HG03280 (cell line): ENCODE measurements at regions not wholly inside any gene's neighbourhood (a gene's known extent, or its start where the extent isn't known, plus 50 kb on each side); places are given as distances from the start of the nearest gene placed in this dataset.
A peak's percentile ranks its signal among the peaks of the same experiment; 100 is the strongest.

Source experiments
- ATAC-seq: cut with Tn5 transposase; IDR thresholded peaks from one replicate; pipeline ENCODE4 v1.9.1; 2021; ENCODE audit warnings: mild to moderate bottlenecking, moderate library complexity; ENCODE audit not compliant: unreplicated experiment

DNA sequence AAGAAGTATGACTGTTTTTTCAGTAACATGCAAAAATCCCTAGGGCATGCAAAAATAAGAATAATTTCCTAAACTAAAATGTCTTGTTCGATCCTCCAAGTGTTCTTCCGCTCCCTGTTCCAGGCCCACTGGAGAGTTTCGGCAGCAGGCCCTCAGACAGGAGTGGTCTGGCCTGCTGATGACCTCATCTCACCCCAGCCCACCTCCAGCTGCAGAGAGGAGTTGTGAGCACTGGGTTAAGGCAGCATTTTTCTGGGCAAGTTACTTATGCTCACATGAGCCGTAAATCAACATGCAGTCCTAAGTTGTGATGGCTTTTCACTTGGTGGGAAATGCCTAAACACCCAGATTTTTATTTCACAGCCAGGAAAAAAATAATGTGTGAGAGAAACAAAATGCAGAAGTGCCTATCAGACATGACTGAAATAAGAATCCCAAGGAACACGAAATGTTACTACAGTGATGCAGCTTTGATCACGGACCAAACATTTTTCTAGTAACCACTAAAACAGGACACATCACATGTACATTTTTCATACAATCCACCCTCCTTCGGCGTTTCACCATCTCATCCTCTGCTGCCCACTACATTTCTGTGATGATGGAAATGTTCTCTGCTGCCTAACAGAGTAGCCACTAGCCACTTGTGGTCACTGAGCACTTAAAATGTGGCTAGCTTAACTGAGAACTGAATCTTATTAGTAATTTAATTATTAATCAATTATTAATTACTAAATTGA is 153.3 kb upstream of the TBL1X start:
- no peak for ATAC-seq

DNA sequence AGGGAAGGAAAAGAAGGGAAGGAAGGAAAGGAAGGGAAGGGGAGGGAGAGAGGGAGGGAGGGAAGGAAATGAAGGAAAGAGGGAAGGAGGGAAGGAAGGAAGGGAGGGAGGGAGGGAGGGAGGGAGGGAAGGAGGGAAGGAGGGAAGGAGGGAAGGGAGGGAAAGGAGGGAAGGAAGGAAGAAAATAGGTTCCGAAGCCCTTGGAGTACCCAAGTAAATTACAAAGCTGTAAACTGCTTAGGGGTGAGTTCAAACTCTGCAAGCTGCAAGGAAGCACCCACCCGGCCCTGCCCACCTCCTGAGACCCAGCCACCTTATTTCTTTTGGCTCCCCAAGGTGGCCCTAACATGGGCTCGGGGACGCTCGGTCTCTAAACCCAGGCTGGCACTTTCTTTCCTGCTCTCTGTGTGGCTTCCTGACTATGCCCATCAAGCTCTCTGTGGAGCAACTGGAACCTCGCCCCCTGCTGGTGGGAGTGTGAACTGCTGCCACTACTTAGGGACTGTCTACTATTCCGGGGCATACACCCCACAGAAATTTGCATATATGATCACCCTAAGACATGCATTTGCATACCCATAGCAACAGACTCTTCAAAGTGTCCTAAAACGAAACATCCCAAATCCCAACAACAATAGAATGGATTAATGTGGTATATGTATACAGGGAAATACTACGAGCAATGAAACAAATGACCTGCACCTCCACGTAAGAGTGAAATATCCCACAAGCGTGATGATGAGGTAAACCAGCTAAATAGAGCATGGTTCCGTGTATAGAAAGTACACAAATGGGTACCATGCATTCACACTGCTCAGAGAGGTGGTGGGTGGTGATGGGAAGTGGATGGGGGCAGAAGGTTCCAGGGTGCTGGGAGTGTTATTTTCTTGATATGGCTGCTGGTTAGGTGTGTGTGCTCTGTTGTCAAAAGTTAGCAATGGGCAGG is 151.7 kb upstream of the TBL1X start:
- peak; percentile 72 for ATAC-seq

DNA sequence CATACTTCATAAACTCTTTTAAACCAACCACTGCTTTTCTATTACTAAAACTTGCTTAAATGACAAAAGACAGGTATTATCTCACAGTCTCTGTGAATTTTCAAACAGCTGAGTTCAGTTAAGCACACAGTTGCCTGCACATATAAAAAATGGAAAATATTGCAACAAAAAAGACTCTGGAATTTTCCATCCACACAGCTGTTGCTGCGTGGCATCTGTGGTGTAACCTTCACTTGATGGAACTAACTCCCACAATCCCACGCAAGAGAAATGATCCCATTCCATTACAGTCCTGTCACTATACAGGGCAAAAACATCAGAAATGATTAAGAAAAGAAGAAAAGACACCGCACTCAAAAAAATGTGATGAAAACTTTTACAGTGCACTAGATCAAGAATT is 149.8 kb upstream of the TBL1X start:
- ATAC-seq, result no peak

DNA sequence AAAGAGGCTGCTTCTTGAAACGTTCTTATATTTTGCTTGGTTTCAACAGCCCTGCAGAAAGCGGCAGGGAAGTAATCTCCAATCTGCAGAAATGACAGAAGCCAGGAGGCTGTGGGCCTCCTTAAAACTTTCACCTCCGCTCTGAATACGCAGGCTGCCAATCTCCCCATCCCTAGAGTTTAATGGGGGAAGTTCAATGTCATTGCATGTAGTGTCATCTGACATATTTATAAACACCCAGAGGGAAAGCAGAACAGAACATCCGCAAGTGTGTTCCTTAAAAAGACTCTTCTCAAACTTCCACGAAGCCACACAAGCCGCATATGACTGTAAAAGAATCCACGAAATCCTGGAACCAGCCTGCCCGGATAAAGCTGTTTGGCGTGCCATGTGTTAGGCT is 148.8 kb upstream of the TBL1X start:
- ATAC-seq, result no peak

DNA sequence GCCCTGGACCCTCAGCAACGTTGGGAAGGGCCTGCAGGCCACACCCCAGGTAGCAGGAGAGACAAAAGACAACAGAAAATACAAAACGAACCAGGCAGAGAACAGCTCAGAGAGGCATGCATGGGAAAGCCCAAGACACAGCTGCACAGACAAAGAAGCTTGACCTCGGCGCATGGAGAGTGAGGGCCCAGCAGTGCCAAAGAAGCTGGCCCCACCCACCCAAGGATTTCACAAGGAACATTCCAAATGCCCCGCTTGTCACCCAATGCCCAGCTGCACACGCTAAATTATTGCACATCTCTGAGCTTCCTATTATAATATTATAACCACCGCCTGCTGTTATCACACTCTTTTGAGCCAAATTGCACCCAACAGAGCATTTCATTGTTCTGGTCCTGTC is 147.7 kb upstream of the TBL1X start:
- no peak for ATAC-seq

DNA sequence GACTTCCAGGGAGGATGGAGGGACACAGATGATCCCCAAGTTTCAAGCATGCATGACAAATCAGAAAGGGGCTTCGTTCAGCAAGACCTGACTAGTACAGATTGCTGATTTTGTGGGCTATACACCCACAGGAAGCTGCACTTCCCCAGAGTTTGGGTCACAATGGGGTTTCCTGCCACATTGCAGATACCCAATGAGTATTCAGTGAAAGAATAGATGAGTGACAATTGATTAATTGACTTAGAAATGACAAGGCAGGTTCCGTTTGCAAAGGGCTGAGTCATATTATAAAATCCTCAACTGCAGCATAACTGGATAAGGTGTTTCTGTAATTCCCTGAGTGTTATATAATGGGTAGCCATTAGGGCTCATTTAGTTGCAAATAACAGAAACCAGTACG is 146.6 kb upstream of the TBL1X start:
- ATAC-seq, result no peak

DNA sequence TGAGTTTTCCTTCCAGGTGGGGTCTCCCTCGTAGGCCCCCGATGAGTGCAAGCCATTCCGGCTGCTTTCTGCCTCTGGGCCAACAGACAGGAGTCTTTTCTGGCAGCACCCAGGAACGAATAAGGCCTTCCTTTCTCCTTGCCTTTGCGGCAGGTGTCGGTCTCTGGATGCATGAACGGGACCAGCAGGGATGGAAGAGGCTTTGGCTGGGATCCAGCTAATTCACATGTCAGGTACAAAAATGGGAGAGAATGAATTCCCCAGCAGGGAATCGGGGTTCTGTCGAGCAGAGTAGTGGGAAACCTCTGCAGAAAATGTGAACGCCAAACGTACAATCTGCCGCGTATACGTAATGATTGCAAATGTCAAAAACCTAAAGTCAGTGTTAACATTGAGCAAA is 146.1 kb upstream of the TBL1X start:
- no peak for ATAC-seq

DNA sequence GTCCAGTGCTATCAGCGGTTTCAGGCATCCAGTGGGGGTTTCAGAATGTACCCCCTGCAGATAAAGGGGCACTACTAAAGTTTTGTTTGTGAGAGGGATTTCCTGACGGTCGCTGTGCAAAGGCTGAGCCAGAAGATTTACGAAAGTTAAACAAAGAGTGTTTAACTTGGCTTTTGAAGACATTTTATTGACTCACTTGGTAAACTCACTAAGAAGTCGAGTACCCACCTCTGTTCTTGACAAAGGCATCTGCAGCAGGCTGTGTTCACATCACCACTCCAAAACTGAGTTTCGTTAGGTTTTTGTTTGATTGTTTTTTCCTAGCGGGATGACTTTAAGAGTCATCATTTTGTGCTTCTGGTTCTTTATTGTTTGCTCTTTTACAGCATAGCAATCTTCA is 143.9 kb upstream of the TBL1X start:
- ATAC-seq, result no peak

DNA sequence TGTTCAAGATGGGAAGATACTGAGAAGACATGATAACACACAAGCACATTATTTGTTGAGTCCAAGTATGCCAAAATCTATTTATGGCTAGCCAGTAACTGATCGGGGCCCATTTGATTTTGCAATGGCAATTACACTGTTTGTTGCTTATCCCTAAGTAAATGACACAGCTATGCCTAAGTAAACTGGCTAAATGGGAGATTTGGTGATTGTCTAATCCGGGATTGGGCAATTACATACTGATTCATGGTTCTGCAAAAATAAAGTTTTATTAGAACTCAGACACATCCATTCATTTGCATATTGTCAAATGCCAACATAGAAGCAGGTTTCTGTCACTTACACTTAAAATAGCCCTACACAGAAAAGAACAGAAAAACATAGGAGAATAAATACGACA is 140.2 kb upstream of the TBL1X start:
- ATAC-seq, result no peak

DNA sequence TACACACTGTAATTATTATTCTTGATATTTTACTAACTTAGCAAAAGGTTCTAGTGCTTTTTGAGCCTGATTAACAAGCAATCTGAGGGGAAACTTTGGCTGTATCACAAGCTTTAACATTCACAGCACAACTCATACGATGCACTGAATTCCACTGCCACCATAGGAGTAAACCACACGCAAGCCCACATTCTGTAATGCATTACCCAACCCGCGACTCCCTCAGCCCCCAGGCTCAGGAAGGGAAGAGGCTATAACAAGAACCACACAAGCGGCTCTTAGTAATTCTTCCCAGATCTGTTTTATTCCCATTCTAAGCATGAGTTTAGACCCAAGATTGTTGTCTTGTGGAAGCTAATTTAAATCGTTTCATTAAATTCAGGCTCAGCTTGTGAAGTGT is 138.5 kb upstream of the TBL1X start:
- ATAC-seq, result no peak

DNA sequence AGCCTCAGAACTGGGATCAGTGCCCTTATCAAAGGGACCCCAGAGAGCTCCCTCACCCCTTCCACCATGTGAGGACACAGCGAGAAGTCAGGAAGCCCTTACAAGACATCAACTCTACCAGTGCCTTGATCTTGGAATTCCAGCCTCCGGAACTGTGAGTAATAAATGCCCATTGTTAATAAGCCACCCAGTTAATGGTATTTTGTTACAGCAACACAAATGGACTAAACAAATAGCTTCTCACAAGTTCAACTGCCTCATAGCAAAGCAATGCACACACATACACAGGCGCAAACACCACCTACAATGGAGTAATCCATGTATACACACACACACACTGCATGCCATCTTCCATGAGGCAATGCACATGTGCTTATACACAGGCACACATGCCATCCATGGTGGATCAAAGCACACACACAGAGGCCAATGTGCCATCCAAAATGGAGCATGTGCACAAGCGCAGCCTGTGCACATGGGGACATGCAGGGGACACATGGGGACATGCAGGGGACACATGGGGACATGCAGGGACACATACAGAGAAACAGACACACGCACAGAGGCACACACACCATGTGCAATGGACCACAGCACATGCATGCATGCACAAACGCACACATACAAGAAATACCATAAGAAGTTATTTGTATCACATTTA is 137.6 kb upstream of the TBL1X start:
- ATAC-seq, result no peak

DNA sequence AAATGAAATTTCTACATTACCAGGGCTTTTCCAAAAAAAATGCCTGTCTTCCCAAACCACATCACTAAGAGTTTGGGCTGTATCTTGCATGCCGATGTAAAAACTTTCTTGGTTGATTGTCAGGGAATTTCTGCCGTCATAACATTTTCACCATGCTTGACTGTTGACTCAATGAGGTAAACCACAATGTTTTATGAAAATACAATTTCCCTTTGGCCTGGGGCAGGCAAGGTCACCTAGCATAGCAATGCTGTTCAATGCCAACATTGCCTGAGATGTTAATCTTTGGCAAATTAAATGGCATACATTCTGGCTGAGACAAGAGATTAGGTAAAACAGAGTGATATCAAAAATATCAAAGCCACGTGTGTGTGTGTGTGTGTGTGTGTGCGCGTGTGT is 137.1 kb upstream of the TBL1X start:
- no peak for ATAC-seq

DNA sequence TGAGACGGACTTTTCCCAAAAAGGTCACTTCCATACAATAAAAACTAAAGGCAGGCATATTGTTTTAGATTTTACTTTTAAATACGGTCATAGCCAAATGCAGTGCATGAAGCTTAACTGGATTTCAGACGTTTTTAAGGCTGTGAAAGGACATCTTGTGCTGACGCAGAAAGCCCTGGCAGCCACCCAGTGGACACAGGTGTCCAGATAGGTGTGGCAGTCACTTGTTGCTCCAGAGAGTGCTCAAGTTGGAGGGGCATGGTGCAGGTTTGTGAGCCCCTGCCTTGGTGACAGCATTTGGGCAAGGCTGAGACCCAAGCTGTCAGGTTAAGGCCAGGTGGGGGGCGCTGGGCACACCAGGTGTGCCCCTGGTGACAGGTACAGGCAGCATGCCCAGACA is 135.8 kb upstream of the TBL1X start:
- ATAC-seq, result no peak

DNA sequence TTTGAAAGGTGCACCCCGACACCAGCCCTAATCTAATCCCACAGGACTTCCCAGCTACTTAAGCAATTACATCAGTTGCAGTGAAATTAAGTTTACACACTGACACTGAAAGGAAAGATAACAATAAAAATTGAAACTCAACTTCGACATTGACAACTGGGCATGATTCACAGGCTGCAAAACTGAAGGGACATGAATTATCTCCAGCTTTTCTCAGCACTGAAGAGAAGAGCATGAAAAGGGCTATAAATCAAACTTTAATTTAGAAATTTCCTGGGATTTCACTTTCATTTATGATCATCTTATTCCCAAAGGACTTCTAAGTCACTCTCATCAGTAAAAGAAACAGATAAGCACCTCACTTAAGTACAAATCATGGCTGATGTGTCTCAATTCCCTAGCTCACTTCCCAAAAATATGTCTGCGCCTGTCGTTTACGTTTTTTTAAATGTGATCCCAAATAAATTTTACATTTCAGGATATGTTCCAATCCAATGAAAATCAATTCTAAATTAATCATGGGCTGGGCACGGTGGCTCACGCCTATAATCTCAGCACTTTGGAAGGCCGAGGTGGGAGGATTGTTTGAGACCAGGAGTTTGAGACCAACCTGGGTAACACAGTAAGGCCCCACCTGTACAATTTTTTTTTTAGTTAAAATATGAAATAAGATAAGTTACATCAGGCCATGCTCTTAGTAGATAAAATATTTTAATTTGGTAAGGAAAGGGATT is 134.4 kb upstream of the TBL1X start:
- no peak for ATAC-seq

DNA sequence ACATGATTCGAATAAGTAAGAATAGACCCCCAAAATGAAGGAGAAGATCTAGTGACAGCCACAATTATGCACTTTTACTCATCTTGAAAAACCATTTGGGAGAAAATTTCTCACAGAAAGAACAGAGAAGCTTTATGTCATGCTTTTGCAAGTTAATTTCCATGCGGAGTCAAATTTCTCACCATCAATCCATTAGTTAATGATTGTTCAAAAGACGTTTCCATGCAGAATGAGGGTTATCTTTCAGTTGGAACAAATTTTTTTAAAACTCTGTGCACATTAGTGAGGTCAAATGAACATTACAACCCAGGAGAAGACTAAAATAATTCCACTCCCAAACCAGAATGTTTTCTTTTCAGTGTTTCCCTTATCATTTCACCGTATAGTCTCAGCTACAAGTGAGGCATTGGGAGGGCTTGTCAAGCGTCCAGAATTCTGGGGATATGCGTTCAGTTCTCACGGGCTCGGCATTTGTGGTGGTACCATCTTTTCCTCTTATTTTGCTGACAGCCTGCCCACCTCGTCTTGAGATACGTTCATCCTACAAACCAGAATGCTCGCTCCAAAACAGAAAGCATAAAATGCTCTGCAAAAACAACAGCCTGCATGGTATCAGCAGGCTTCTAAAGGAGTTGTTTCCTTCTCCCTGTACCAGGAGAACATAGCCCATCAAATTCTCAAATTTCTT is 130.8 kb upstream of the TBL1X start:
- no peak for ATAC-seq

DNA sequence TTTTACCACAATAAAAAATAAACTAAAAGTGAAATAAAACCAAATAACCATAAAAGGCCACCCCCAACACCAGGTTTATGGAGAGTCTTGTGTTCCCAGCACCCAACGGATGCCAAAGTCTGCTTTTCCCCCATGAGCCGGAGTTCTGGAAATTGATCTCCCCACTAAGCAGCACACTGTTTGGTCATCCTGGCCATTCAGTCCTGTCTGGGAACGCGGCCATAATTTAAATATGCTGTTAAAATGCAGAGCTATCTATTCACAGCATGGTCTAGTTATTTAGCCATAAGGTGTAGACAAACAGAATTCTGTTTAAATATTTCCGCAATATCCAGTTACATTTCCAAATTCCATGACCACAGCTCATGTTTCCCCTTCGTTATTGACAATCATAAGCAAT is 129.6 kb upstream of the TBL1X start:
- ATAC-seq, result no peak

DNA sequence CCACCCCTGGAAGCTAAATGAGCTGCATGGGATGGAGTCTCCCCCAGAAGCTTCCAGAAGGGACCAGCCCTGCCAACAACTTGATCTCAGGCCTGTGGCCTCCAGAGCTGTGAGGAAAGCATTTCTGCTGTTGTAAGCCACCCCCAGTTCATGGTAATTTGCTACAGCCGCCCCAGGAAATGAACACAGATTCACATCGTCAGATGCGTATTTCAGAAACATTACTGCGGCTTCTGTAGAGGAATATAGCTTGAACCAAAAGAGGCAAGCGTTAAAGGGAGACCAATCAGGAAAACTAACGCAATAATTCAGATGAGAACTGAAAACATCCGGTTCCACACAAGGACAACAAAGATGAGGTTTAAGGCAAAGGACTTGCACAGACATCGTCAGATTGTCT is 128.4 kb upstream of the TBL1X start:
- no peak for ATAC-seq

DNA sequence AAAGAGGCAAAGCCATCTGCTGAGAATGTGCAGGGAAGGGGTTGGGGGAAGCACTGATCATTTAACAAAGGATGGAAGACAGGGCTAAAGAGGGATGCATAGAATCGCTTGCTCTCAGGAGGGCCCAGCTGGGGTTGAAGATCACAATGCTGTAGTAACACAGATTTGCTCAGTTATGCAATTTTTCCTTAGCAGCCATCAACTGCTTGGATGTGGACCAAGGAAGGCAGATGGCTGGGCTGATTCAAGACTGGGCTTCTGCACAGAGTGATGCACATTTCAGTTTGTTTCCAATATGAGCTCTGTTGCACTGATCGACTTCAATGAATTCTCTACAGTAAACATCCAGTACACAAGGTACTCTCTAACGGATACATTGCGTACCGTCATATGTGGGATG is 127.8 kb upstream of the TBL1X start:
- ATAC-seq, result no peak

DNA sequence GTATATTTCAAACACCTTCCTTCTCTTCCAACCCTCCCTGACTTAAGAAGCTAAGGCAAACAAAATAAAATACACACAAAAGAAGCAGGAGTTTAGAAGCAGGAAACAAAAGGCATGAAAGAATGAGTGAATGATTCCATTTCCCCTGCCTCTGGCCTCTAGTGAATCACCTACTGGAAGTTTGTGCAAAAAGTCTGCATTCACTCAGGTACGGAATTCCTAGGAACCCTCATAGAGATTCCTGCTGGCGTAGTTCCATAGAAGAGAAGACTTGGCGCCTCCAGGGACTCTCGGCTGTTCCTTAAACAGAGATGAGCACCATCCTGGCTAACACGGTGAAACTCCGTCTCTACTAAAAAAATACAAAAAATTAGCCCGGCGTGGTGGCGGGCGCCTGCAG is 125.9 kb upstream of the TBL1X start:
- ATAC-seq, result no peak
